ENCODE measurements at regions not wholly inside any gene's neighbourhood (a gene's known extent, or its start where the extent isn't known, plus 50 kb on each side); places are given as distances from the start of the nearest gene placed in this dataset.

DNA sequence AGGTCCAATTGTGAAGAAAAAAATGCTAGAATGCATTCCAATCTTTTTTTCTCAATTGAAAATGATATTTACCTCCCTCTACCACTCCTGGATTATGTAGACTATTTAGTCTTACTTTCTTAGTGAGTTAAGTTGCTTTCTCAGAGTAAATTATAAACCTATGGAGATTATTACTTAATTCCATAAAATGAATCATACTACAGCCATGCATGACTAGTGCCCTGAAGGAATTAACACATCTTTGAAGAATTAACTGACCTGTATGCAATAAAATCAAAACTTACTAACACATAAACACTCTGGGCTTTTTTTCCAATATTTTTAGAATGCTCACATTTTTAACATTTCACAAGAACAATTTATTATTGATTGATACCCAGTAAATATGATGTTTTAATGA lies 379.4 kb upstream of the DACH1 start:
- no peak for DNase-seq (ENCODE audit: low read depth in 2 of 2)

DNA sequence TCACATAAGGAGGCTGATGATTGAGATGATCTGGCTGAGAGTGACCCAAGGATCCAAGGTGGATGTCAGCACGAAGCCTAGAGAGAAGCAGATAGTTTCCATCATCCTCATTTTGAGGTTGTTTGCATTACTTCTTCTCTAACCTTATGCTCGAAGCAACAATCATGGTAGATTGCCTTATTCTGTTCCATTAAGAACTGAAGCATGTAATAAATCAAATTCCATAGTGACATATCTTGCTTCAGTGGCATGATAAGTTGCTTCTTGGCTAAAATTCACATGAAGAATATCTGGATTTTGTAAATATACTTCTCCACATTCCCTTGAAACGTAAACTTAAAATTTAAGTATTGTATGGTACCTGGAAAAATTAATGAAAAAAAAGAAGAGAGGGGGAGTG lies 377.8 kb upstream of the DACH1 start:
- no peak for DNase-seq (ENCODE audit: low read depth in 2 of 2)

DNA sequence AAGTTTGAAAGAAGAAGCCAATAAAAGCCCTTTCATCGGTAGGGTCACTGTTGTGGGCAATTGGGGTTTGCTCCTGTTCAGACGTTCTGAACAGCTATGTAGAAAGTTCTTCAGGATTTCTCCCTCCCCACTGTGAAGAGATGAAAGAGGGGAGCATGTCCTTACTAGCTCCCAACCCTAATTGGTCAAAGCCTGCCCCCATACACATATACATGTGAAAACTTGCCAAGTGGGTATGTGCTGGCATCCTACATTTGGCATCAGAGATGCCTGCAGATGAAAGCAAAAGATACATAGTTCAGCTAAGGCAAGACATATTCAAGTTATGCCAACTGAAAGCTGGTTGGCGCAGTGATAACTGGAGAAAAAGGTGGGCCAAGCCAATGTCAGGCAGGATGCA lies 363.1 kb upstream of the DACH1 start:
- DNase-seq (ENCODE audit: low read depth in 2 of 2): no peak

DNA sequence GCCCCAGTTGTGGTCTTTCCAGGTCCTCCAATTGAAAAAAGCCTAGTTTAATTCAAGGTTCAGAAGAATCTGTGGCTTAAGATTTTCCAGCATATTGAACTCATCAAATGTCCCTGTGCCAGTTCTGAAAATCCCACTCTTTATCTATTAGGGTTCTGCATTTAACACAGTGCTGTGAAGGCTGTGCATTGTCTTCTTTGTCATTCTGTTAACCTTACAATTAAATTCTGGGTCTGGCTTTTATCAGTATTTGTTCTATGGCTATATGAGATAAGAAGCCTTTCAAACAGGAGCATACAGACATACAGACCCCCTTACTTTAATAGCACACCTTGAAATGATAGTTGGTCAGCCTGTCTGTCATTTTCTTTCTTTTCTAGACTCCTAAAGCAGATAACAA lies 362.1 kb upstream of the DACH1 start:
- DNase-seq (ENCODE audit: low read depth in 2 of 2): no peak

DNA sequence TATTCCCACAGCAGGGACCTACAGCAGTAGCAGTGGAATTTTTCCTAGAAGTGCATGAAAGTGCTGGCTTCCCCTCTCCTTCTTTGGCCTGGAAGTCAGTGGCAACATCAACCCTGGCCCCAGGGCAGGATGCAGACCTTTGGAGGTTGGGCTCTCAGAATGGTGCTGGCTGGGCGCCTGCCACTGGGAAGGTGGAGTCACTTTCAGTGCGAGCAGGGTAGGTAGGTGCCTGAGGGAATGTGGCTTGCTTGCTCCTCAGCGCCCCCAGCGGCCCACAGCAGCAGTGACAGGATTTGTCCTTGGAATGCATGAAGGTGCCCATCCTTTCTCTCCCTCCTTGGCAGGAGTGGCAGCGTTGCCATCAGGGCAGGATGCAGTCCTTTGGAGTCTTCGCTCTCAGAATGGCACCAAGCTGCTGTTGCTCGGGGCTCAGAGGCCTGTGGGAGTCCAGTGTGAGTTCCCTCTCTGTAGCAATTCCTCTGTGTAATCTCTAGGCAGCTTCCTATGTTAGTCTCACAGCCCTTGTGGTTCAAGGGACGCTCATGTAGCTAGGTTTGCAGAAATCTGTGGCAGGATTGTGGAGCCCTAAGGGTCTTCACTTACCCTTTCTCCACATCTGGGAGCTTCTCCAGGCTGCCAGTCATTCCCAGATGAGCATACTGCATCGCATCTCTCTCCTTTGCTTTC lies 354.4 kb upstream of the DACH1 start:
- no peak for DNase-seq (ENCODE audit: low read depth in 2 of 2)

DNA sequence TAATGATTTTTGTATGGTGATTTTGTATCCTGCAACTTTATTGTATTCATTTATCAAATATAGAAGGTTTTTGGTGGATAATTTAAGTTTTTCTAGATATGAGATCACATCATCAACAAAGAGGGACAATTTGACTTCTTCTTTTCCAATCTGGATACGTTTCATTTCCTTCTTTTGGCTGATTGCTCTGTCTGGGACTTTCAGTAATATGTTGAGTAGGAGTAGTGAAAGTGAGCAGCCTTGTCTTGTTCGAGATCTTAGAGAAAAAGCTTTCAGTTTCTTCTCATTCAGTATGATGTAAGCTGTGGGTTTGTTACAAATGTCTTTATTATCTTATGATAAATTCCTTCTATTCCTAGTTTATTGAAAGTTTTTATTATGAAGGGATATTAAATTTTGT lies 352.0 kb upstream of the DACH1 start:
- DNase-seq (ENCODE audit: low read depth in 2 of 2): no peak

DNA sequence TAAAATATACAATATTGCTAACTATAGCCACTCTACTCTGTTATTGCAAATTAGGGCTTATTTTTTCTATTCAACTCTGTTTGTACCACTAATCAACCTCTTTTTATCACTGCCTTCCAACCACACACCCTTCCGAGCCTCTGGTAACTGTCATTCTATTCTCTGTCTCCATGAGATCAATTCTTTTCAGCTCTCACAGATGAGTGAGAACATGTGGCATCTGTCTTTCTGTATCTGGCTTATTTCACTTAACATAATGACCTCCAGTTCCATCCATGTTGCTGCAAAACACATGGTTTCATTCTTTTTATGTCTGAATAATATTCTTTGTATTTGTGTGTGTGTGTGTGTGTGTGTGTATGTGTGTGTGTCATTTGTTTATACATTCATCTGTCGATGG lies 350.1 kb upstream of the DACH1 start:
- no peak for DNase-seq (ENCODE audit: low read depth in 2 of 2)

DNA sequence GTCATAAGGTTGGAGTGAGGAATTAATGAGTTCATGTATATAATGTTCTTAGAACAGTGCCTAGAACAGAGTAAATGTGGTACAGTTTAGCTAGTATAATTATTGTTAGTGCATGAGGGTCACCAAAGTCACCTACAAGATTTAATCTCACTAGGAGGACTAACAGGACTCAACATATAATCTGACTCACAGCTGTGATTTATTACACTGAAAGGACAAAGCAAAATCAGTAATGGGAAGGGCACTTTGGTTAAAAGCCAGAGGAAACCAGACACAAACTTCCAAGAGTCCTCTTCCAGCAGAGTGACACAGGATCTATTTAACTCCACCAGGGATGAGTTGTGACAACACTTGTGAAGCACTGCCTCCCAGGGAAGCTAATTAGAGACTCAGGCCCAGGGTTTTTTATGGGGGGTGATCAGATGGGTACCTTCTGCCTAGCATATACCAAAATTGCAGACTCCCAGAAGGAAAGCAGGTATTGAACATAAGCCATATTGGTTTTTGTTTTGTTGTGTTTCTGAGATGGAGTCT lies 341.2 kb upstream of the DACH1 start:
- no peak for DNase-seq (ENCODE audit: low read depth in 2 of 2)

DNA sequence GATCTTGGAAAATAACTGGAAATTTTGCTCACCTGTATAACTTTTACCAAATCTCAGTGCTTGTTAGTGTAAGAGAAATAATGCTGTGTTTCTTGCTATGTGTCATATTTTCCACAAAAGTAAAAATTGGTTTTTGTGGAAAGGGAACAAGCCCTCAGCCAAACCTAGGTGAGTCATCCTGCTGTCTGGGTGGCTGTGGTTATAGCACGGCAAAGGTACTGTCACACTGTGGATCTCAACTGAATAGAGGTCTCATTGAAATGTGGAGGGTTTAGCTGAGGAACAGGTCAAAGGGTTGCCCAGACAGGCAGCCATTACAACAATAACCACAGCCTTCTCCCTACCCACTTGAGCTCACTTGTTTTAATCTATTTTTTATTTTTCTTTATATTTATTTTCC lies 338.8 kb upstream of the DACH1 start:
- no peak for DNase-seq (ENCODE audit: low read depth in 2 of 2)

DNA sequence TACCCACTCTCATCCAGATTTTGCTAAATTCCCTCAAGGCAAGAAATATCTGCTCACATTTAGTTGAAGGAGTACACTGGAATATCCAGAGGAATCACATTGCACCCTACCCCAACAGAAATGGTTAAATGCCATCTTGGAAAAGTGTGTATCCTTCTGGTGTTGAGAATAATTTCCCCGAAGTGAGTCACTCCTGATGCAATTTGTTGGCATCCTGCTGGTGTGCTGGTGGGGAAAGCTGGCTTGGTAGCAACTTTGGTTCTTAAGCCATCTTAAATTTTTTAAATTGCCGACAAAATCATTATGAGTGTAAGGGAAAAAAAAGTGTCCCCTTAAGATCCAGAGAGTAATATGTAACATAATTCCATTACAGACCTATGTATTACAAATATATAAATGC lies 337.3 kb upstream of the DACH1 start:
- DNase-seq (ENCODE audit: low read depth in 2 of 2): no peak

DNA sequence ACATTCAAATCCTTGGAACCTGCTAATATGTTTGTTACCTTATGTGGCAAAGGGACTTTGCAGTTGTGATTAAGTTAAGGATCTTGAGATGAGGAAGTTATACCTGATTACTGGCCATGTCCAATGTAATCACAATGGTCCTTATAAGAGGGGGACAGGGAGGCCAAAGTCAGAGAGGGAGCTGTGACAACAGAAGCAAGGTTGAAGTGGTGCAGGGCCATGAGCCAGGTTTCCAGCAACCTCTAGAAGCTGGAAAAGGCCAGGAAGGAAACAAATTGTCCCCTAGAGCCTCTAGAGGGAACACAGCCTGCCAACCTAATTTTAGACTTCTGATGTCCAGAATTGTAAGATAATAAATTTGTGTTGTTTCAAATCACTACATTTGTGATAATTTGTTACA lies 334.7 kb upstream of the DACH1 start:
- DNase-seq (ENCODE audit: low read depth in 2 of 2): no peak

DNA sequence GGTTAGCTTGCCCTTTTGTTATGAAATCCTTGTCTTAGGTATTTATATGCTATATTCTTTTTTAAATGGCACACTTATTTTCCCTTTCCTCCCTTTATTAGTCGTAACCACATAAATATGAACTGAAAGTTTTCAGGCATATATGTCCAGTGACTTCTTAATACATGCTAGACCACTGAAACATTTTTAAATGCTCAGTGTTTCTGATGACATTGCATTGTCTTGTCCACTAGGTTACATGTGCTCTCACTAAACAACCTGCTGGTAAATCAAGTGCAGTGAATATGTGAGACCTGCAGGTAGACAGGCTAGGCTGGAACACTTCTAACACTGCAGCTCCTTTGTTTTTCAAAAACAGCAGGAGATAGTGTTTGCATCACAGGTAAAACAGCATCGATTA lies 332.6 kb upstream of the DACH1 start:
- no peak for DNase-seq (ENCODE audit: low read depth in 2 of 2)

DNA sequence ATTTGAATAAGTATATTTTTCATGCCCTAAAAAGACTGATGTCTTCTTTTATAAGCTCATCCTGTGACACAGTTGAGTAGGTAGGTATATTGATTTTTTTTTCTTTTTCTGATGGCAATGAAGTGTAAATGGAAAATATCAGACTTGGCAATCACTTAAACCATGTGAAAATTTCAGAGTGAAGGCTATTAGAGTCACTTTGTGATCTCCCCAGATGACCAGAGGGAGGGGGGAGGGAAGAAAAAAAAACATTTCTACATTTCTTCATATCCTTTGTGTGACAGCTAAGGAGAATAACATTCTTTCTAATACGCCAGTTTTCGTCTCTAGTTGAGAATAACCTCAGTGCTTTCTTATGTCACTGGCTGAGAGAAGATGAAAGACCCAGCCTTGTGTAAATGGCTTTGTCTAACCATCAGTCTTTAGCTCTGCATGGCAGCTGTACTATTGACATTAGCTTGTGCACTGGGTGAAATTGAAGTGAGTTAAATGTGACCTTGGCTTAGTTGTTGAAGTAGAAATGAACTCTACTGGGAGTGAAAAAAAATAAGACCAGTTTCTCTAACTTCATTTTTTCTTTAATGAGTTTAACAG lies 332.1 kb upstream of the DACH1 start:
- DNase-seq (ENCODE audit: low read depth in 2 of 2): no peak

DNA sequence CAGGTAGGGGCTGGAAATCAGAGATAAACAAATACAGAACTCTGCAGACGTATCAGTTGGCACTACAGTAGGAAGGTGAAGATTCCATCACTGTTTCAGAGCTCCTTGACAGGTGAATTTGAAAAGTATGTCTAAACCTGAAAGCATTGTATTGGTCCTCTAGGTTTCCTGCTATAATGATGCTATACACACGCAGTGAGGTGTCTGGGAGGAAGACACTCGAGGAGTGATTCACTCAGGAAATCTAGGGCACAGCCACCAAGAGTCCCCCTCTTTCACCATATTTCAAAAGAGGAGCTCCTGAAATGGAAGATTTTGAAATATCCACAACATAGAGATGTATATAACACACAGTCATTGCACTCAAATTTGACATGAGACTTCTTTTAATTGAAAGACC lies 331.0 kb upstream of the DACH1 start:
- no peak for DNase-seq (ENCODE audit: low read depth in 2 of 2)

DNA sequence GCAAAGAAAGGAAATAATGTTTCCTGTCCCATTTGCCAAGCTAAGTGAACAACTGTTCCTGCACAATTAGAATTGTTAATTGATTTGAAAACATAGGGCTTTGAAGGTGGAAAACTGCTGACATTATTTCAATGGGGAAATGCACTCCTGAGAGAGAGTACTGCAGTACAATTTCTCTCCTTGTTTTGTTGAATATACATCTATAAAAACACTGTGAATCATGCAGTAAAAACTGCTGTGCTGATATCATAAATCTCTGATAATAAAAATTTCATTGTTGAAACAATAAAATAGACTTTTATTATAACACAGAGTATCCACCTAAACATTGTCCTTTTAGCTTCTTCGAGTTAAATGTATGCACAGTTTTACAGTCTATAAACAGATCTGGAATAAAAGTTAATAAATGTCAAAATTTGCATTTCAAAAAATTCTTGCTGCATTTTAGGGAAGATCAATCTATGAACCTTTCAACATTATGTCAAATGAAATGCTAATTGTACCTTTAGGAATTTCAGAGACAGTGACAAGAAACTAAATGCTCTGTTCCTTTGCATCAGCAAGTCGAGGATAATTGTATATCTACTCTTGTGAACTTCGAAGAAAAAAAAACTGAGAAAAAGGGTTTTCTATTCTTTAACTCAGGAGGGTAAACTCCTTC lies 328.2 kb upstream of the DACH1 start:
- DNase-seq (ENCODE audit: low read depth in 2 of 2): no peak

DNA sequence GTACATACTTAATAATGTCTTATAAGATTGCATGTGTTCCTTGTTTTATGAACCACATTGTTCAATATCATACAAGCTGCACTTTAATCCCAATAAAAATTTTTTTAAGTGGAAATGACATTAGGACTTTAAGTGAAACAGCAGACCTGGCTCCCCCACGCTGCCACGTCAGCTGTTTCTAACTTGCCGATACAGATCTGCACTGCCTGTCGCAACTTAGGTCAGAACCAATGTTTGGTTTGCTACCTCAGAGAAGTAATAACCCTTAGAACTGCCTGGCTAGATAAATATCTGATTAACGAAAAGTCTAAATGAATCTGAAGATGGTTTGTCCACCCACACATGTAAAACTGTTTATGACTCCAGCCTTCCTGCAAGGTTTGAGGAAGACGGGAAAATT lies 327.5 kb upstream of the DACH1 start:
- DNase-seq (ENCODE audit: low read depth in 2 of 2): no peak

DNA sequence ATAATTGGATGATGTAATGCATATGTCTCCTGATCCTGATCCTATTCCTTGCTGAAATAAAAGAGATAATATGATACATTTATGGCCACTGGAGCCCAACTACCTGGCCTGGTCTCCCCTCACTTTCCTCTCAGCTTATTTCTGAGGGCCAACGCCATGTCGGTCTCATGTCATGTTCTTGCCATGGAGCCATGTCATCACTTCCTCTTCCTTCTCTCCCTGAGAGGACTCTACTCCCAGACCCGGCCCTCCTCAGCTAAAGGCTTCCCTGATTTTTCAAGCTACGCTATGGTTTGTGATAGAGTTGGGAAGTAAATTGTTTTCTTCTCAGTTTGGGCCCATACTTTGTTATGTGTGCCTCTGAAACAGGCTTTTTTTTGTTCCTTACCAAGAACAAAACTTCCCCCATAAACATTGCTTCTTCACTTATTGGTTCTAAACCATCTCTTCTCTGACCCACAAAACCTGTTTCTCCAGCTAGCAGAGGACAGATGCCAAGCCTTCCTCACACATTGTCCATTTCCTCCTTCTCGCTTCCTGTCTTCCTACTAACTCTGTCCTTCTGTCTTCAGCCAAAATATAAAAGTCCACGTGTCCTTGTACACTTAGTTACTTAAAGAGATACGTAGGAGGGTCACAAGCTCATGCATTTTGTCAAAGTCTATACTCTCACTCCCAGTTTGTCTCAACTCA lies 319.9 kb upstream of the DACH1 start:
- no peak for DNase-seq (ENCODE audit: low read depth in 2 of 2)

DNA sequence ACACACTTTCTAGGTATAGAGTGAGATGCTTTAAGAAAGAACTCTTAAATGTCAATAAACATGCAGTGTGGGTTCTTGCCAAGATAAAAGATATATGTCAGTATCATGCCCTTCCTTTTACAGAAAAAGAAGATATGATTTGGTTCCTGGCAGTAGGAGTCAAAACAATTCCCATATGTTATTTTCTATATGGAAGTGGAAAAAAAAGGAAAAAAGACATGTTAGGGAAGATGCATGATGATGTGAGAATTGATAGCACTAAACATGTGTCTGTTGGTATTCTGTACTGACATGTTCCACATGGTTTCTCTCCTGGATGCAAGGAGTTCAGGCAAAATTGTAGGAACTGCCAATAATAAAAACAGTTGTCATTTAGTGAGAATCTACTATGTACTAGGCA lies 318.8 kb upstream of the DACH1 start:
- DNase-seq (ENCODE audit: low read depth in 2 of 2): no peak

DNA sequence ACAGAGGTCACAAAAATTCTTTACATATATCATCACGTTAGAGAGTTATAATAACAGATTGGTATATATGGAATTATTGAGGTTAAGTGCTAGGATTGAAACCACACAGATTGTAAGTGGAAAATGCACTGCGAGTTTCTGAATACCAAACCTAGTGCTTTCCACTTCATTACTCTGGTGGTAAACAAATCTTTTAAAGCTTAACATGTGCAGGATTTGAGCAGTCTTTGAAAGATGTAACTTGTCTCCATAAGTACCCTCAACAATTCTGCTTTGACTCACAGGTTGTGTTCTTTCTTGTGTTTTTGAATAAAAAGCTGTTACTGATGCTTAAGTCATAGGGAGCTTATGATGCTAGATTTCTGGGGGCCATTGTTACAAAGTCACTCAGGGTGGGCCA lies 314.7 kb upstream of the DACH1 start:
- no peak for DNase-seq (ENCODE audit: low read depth in 2 of 2)

DNA sequence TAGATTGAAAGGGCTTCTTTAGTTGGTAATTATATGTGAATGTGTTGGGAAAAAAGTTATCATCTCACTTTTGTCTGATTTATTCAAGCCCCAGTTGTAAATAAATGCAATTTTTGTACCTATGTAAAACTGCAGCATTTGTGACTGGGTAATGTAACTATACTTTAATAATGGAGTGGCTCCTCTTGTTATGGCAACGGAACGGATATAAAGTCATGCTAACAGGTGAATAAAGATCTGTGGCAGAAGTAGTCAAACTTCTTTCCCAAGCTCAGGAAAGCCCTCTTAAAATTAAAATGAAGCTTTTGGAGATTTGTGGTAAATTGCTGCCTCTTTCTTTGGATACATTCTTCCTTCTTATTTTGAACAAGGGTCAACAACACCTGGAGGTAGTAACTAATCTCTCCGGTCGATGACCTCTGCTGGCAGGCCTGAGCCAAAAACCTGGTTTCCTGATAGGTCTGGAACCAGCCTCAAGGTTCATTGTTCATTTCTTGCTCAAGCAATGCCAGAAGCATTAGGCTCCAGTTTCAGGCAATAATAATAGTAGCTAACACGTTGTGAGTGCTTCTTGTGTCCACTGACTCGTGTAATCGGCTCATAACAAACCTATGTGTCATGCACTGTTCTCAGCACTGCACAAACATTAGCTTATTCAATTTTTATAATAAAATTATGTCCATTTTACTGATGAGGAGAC lies 313.4 kb upstream of the DACH1 start:
- DNase-seq (ENCODE audit: low read depth in 2 of 2): no peak

DNA sequence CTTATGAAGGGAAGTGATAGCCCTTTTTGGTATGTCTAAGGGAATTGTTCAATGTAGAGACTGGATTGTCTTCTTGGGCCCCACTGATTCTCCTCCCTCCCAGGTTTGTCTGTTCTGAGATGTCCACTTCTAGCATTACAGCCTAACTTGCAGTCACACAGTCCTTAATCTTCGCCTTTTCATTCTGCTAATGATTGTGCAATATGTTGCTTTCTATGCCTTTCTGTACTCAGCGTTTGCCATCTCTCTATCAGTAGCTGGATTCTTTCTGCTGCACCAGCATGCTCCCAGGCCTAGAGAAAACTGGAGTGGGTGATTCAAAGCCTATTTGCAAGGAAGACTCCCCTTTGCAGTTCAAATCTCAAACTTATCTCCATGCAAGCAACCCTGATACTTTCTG lies 307.5 kb upstream of the DACH1 start:
- no peak for DNase-seq (ENCODE audit: low read depth in 2 of 2)

DNA sequence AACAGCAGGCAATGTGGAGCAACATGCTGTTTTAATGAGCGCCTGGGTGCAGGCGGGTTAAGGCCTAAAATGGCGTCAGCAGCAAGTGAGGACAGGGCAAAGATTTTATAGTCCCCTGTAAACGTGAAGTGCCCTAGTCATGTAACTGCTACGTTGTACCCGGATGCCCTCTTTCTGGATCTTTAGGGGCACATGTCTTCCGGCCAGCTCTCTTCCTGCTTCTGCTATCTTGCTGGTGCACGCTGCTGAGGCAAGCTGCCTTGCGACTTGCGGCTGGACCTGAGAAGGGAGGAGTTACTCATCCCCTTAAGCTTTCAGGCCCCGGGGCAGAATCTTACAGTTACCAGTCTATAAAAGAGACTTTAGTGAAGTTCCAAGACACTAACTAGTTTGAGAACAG lies 303.6 kb upstream of the DACH1 start:
- DNase-seq (ENCODE audit: low read depth in 2 of 2): no peak

All from stimulated activated CD4-positive, alpha-beta T cell treated with anti-CD3 and anti-CD28 coated beads, Interleukin-15, amount 100 ng/mL, for 48 hours (primary cell).